DMS153 (cell line): ENCODE measurements at regions not wholly inside any gene's neighbourhood (a gene's known extent, or its start where the extent isn't known, plus 50 kb on each side); places are given as distances from the start of the nearest gene placed in this dataset.
"Not testable (repeated sequence)": the region's sequence is repeated elsewhere in the genome, so short reads cannot be mapped to it uniquely, and the experiment has no call there.

Source experiments
- DNase-seq: peaks from one replicate; lab custom pipeline; 2025; lab: John Stamatoyannopoulos, UW

DNA sequence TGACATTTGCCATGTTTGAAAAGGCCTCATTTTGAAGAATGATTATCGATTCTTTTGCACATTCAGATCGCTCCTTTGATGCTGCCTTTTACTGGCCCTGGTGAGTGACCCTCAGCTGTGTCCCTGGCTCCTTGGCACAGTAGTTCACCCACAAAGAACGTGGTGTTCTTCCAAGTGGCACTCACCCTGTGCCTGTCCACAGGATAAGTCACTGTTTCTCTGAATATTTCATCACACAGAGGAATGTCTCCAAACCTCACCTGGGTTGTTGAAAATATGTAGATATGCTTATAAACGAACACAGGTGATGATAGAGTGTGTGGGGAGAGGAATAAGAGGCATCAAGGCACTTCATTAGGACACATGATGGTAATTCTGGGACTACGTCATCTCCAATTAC is 810.7 kb downstream of the CCSER2 start:
- no peak for DNase-seq

DNA sequence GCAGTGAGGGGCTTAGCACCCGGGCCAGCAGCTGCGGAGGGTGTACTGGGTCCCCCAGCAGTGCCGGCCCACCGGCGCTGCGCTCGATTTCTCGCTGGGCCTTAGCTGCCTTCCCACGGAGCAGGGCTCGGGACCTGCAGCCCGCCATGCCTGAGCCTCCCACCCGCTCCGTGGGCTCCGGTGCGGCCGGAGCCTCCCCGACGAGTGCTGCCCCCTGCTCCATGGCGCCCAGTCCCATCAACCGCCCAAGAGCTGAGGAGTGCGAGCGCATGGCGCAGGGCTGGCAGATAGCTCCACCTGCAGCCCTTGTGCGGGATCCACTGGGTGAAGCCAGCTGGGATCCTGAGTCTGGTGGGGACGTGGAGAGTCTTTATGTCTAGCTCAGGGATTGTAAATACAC is 813.1 kb downstream of the CCSER2 start:
- not testable (repeated sequence) for DNase-seq

DNA sequence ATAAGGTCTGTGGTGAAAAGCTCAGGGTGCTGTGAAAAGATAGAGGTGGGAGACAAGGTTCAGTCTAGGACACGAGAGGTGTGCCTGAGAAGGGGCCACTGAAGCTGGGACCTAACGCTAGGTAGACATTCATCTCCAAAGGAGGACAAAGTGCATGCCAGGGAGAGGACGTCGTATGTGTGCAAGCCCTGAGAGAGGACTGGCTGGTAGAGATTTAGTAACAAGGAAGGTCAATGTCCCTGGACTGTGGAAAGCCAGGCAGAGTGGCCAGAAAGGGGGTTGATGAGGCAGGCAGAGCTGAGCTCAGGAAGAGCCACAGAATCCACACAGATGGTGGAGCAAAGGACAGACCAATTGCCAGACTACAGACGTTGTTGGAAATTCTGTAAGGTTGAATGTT is 817.6 kb downstream of the CCSER2 start:
- DNase-seq = no peak

DNA sequence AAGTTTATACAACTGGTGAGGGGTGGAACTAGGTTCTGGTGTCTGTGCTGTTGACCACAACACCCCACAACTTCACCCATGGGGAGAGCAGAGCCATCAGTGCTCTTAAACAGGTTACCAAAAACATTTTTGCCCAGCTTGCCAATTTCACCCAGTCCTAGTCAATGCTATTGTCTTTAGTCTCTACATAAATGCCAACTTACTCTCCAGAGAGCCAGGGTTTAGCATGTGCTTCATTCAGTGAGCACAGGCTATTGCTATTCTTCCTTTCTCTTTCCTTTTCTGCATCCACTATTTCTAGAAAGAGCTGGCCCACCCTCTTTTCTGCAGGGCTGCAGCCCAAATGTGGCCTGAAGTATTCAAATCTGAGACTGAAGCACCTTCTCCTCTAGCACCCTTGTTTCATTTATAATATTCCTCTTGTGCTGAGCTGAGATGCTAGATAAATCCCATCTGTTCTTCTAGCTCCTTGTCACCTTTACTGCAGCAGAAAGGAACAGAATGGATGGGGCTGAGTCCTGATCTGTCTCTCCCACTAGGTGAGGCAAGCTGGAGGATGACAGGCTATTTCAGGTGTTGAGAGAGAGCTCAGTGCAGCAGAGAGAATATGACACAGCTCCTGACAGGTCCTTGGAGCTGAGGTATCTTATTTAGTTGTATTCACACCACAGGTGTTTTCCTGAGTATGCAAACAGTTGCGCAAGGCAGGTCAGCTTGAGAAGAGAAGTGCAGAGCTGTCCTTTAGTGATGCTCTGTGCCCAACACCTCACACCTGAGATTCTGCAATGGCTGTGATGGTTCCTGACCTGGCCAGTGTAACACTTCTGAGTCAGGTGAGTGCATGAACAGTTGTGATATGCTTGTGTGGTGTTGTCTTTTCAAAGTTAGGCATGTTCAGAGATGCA is 819.2 kb downstream of the CCSER2 start:
- DNase-seq = no peak

DNA sequence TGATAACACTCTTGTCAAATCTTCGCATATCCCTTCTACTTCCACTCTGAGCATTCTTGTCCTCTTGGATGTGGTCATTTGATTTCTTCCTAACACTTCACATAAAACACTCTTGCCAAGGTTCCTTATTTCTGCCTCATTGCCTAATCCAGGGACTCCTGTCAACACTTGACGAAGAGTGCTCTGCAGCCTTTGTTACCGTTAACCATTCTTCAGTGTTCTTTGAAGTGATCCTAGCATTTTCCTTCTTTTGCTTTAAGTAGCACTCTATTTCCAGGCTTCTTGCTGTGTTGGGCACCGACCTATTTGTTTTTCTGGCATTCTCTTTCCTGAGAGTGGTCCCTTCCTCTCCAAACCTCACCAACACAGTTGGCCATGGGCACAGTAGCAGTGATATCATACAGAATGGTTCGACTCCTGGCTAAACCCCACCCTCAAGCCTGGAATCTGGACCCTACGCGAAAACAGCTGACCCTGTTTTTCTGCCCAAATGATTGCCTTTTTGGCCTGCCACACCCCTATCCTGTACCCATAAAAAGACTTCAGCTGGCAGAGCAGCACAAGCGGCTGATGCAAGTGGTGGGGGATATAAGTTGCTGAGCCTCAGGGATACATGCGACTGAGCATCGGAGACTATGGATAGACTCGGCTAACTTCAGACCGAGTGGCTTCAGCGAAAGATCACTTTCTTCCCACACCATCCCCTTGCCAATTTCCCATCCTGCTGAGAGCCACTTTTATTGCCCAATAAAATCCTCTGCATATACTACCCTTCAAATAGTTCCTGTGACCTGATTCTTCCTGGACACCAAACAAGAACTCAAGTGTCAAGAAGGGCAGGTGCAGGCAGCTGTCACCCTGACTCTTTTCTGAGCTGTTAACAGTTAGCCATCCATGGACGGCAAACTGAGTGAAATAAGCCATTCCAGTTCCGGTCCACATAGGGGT is 820.6 kb downstream of the CCSER2 start:
- no peak for DNase-seq

DNA sequence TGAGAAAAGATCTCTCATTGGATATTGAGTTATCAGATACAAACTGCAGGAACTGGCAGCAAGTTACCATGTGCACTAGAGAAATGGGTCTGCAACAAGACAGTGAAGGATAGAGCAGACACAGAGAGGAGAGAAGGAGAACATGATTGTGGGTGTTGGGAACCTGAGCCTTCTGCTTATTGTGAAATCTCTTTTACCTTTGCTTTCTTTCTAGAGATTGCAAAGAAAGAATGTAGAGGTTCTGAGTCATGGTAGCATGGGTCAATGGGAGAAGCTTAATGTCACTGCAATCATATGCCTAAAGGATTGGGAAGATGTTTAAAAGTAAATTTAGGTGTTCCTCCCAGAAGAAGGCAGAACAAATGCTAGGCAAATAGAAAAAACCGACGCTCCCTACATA is 821.4 kb downstream of the CCSER2 start:
- DNase-seq = no peak

DNA sequence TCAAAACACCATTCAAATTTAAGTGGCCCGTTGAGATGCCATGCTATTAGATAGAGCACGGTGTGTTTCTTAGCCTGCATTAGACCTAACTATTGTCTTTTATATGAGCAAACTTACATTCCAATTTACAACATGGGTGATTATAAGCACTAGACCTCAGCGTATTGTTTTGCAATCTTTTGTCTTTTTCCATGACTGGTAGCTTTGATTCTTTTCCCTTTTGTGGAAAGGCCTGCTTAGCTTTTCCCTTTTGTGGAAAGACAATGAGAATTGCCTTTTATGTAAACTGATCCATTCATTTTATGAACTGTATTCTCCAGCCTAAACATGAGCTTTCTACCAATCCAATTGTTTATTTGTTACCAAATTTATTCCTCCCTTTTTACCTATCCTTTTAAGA is 823.1 kb downstream of the CCSER2 start:
- peak; percentile 19 for DNase-seq

DNA sequence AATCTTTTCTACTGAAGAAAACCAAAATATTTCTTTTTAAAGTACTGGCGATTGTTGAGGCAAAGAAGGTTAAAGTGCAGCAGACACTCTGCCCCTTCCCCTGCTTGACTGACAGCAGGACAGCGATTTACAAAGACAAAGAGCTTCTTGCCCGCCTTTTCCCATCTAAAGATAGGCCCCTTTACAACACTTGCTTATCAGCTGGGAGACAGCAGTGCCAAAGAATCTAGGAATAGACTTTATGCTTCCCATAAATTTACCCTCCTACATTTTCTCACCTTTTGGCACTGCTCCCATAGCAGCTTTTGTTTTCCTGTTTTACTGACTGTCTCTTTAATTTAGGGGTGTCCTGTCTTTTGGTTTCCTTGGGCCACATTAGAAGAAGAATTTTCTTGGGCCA is 824.1 kb downstream of the CCSER2 start:
- DNase-seq = no peak

DNA sequence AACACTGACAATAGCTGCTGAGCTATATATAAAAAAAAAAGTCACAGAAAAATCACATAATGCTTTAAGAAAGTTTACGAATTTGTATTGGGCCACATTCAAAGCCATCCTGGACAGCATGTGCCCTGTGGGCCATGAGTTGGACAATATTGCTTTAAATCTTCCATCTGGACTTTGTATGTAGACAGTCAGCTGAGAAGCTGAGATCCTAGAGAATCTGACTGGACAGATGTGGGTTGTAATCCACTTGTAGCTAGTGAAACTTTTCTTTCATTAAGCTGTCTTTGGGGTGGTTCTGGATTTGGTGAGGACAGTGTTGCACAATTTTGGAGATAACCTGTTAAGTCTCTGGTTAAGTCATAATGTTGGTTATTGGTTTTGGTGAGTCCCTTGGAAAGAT is 824.5 kb downstream of the CCSER2 start:
- no peak for DNase-seq

DNA sequence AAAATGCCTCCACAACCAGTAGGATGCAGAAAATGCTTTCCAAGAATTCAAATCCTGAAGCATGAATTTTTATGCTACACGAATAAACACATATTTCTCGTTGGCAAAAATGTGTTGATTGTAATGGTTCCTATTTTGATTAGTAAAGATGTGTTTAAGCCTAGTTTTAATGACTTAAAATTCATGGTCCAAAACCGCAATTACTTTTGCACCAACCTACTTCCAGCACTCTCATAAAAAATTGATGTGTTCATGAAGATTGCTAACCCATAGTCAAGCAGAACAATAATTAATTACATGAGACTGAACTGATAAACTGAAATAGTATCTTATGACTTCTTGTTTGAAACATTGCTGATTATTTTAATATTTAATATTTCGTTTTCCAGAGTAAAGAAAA is 828.8 kb downstream of the CCSER2 start:
- DNase-seq = no peak

DNA sequence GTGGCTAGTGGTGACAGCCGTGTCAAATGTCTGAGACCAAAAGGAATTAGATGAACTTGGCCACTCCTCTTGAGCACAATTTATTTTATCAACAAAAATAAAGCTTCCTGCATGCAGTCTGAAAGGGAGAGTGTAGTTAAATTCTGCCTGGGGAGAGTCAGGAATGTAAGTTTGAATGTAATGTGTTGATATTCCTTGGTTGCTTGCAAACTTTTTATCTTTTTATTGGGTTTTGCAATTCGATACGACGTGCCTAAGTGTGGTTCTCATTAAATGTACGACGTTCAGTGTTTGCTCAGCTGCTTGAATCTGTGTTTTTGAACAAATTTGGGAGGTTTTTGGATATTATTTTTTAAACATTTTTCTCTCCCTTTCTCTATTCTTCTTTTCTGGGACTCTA is 839.9 kb downstream of the CCSER2 start:
- no peak for DNase-seq

DNA sequence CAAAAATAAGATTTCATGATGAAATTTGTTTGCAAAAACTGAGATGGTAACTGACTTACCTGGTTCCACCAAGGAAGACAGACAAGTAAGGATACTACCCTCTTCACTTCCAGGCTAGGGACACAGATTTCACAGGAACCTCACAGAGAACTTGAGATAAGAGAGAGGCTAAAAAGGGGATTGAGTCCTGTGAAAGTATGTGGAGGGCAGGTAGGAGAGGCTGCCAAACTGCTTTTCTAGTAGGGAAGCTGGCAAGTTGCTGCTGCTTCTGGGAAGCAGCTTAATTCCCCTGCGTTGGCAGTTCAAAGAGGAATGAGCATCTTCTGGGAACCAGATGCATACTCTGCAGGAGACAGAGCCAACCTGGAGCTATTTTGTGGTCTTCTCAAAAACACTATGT is 841.6 kb downstream of the CCSER2 start:
- no peak for DNase-seq

DNA sequence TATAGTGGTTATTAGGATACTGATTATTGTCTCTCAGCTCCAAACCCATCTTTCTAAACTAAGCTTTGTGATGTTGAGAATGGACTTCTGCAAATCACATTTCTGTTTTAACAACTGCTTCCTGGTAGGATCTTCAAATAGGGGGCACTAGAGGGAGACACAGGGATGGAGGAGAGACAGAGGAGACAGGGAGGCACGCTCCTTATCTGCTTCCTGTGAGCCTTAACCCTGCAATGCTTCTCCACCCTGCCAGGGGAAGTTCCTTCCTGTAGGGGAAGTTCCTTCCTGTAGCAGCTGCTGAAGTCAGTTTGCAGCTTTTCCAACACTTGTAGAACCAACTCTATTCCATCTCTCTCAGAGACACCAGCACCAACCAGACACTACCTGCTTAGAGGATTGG is 847.2 kb downstream of the CCSER2 start:
- DNase-seq = no peak

DNA sequence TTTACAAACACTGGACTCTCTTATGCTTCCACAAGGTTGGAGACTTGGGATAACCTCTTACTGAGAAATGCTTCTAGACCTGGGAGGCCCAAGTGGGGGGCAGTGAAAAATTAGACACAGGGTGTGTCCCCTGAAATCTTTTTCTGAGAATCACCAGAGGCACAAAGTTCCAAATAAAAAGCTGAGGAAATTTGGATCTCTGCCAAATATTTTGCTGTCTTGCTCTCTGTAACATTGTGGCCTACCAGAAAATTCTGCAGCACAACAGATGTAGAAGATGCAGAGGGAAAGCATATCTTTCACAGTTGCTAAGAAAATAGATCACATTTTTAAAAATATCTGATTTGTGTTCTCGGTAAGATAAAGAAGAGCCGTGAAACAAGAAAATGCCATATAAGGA is 849.4 kb downstream of the CCSER2 start:
- DNase-seq = no peak

DNA sequence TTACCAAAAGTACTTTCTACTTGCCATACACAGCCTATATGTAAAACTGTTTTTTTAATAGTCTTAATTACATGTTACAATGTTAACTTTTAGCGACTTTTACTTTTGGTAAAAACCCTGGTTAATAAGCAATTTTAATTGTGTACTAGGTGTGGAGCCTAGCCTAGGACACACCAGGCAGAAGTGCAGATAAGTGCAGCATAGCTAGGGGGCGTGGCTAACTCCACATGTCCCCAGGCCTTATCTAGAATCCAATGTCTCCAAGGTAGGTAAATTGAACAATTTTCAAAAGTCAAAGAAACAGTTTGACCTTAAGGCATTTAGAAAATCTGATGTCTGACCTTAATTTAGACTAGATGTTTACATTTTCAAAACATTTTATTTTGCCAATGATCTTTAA is 858.7 kb downstream of the CCSER2 start:
- no peak for DNase-seq

DNA sequence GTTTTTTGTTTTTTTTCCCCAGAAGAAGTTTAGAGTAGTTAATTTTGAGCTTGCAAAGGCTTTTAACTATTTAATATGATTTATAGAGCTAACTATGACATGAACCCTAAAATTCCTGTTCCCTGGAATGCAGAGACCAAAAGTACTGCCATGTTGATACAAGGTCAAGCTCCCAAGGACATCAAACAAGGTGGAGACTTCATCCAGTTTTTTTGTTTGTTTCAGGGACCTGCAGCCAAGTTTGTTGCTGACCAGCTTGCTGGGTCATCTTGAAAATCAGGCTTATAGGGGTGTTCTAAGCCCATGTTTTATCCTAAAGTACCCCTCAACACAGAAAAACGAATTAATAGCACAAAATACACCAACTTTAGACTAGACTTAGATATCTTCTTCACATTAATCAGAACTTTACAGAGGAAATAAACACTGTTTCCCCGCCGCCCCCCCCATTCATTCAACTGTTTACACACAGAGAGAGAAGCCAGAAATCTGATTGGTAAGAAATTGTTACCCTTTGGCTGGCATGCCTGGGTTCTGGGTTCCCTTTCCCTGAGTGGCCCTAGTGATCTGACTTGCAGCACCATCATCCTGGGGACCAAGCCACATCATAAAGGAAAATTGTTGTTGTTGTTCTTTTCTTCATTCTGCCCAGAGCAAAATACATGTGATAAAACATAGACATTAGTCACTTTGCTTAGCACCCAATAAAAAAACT is 860.5 kb downstream of the CCSER2 start:
- DNase-seq = no peak

DNA sequence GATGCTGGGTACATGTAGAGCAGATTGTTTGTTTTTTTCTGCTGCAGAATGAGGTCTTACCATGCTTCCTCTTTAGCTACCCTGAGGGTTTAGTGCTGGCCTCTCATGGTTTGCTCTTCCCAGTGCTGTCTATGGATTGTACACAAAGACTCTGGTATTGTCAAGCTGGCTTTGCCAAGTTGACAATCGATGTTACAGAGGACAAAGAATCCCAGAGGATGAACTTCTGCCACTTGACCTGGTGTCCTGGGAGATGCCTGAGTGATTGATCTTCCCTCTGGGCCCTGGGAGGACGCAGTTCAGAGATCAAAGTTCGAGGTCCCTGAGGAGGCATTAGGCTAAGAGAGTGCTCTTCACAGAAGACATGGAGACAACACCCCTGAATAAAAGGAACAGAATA is 865.4 kb downstream of the CCSER2 start:
- DNase-seq = no peak

DNA sequence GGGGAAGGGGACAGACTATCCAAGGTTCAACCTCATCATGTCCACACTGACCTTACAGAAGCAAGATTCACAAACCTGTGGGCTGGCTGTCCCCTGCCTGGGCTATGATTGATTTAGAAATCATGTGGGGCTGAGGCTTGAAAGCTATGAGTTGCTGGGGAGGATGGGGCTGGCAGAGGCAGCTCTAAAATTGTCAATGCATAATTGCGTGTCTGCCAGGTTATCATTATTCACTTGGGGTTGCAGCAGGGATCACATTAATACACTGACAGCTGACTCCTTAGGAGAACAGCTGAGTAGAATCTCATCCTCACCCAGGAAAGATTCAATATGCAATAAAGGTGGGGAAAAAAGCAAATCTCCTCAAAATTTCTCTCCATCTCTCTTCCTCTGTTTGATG is 866.3 kb downstream of the CCSER2 start:
- DNase-seq = no peak

DNA sequence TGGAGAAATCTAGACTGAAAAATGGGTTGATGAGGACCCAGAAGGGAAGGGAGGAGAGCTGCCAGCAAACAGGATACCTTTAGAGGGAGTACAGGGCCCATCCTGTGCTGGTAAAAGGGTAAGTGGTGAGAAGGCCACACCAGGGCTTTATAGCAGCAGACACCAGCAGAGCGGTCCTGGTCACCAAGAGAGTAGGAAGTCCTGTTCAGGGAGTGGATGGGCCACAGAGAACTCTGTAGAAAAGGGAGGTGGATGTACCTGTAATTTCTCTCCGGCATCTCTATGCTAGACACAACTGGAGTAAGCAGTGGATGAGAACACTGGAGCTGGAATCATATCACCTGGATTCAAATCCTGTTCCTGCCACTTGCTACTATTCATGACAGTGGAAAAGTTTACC is 867.2 kb downstream of the CCSER2 start:
- DNase-seq = no peak

DNA sequence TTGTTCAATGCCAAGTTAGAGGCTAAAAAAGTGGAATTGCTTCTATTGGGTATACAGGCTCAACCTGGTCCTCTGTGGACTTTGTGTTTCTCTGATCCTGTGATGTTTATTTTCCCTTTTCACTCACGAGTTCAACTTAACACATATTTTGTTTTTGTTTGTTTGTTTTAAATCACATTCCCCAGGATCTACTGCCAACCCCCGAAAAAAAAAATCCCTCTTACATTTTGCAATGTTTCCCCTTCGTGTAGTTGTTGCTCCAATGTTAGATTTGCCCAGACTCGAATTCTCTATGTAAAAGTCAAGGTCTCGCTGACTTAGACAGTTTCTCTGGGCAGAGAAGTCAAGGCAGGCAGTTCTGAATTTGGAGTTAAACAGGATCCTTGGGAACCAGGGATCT is 876.4 kb downstream of the CCSER2 start:
- no peak for DNase-seq

DNA sequence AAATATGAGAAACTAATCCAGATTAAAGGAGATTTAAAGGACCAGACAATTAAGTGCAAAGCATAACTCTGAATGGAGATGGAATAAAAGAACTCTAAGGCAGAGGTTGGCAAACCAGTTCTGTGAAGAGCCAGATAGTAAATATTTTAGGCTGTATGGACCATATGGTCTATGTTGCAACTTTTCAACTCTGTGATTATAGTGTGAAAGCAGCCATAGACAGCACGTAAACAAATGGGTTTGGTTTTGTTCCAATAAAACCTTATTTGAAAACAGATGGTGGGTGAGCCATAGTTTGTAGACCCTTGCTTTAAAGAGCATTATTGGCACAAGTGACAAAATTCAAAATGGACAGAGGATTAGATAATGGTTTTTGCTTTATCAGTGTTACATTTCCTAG is 884.1 kb downstream of the CCSER2 start:
- no peak for DNase-seq

DNA sequence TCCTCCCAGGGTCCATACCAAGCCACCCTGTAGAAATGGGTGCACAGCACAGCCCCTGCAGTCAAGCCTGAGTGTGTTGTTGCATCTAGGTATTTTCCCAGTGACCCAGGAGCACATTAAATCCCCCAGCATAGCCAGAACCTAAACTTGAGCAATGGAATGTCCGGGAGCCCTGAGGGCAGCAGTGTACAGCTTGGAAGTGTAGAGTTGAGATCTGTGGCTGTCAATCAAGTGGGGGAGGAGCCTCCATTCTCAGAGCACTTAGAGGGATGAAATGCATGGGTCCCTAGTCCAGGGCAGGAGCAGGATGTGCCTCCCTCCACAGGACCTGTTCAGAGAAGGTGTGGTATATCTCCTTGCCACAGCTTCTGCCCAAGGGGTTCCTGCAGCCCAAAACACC is 885.1 kb downstream of the CCSER2 start:
- no peak for DNase-seq
